Dermis microvascular lymphatic vessel endothelial cell (primary cell): ENCODE measurements at regions not wholly inside any gene's neighbourhood (a gene's known extent, or its start where the extent isn't known, plus 50 kb on each side); places are given as distances from the start of the nearest gene placed in this dataset.

Source experiments
- DNase-seq, 2 donors: peaks; one replicate each; pipeline versions ENCODE4 v3.0.0 to v3.0.0-alpha.2; 2010; ENCODE audit warnings: low read depth in 2 of 2

DNA sequence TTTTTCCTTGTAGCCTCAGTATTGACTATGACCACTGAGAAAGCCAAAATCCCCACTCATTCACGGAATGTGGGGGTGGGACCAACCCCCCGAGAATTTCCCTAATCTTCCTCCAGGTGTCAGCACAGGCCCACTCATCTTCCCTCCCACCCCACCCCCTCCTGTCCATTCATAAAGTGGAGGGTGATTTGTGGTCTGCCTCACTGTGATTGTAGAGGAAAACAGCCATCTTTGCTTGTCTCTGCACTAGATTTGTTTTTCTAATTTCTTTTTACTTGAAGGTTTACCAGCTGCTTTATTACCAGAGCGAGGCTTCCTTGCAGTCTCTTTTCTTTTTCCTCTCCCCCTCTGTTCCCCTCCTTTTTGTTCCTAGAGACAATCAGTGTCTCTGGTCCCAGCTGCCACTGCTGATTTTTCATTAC lies 171.8 kb downstream of the ICOS start:
- peak; percentile 63 to 83 for DNase-seq

GRCh38 chr2:204108781-204109295 lies 172.3 kb downstream of the ICOS start:
- DNase-seq: peak in 1 of 2 donors; percentile 27

DNA sequence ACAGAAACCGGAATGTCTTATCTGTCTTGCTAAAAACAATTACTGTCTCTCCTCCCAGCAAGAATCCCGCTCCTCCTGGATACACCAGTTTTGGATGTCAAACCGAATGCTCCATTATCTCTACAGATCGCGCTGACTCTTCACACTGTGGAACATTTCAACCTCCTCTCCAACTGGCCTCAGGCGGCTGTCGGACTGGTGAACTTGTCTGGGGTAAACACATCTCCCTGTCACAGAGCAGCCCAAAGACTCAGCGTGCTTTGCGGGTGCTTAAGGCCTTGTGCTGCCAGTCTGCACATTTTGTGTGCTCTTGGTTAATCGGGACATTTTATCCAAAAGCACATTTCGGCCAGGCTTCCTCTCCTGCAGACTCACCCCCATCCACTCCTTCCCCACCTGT lies 173.1 kb downstream of the ICOS start:
- peak in 1 of 2 donors; percentile 43 for DNase-seq

GRCh38 chr2:204110338-204110741 lies 173.8 kb downstream of the ICOS start:
- peak in 1 of 2 donors; percentile 88 for DNase-seq

GRCh38 chr2:204110751-204111516 lies 174.4 kb downstream of the ICOS start:
- no peak for DNase-seq

DNA sequence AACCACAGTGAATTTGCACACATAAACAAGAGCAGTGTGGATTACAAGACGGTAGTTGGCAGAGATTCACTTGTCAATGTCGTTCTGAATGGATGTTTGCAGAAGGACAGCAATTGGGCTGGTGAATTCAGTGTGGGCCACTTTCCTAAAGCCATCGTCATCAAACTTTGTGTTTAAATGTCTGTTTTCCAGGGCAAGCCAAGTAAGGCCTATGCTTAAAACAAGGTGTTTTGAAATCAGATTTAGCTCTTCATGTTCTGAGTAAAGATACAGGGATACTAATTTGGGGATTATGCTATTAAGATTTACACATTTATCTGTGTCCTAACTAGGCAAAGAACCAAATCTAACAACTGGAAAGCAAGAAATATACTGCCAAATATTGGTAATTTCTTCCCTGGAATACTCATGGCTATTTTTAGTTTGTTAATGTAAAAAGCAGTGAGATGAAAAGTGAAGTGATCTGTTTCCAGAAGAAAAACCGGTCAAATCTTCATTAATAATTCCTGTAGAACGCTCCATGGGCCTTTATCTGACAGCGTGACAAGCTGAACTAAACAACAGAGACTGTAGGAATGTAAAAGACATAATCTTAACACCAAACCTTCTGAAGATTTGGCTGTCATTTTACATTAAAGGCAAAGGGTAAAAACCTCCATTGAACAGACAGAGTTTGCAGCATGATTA lies 175.7 kb downstream of the ICOS start:
- no peak for DNase-seq

DNA sequence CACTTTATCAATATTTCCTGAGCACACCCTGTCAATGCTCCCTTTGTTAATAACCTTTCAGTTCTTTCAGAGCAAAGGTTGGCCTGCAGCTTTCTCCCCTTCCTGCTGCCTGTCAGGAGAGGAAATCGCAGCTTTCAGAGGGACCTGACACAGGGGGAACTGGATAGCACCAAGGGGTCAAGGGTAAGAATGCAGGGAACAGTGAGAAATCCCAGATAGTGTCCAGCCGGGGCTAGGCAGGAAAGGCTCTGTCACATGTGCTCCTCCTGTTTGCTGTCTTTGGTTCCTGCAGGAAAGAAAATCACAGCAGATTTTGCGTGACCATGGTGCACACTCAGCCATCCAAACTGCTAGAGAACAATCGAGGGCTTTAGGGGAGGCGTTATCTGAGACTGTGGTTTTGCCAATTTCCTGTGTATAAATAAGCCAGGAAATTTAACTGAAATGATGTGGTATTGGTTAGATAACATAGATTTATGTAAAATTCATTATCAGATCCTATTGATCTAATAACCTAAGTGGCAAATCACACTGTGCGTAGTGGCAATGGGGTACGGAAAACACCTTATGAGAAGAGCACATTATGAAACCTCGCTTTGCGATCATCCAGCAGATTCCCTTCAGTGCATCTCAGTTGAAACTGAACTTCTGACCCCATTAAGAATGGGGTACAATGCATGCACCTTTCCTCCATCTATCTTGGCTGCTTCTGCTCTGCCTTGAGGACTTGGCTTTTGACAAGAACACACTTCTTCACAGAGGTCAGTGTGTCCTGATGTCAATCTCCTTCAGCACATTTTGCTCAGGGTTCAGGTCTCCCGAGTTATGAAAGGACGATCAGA lies 178.0 kb downstream of the ICOS start:
- peak; percentile 99 for DNase-seq

DNA sequence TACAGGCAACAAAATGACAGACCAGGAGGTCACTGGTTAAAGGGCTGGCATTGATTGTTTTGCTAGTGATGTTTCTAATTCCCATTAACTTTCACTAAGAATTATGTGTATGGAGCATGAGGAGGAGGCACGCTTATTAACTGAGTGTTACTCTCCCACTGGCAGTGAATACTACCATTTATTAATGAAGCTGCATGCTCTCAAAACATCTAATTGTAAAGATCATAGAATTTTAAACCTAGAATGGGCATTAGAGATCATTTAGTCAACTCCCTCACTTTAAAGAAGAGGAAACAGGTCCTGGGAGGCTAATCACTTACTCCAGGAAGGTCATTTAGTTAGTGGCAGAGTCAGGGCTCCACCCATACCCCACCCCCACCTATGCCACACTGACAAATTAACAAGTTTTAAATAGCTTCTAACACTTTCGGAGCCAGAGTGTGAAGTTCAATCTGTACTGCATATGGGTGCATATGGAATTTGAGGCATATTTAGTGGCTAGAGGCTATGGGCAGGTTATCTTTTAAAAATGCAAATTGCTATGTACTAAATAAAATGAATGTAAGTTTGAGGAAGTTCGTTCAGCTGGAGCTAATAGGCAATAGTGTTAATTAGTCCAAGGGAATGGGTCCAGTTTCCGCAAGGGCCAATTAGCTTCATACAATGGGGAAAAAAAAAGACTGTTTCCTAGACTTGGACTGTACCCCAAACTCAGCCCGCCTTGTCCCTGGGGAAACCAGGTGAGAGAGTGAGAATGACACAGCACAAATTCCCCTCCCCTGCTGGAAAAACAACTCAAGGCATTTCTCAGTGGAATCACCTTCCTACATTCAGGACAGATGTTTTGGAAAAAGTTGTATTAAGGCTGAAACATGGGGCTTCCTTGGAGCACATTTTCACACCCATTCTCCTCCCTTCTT lies 178.8 kb downstream of the ICOS start:
- peak in 1 of 2 donors; percentile 14 for DNase-seq

GRCh38 chr2:204116159-204116792 lies 179.7 kb downstream of the ICOS start:
- DNase-seq: no peak

DNA sequence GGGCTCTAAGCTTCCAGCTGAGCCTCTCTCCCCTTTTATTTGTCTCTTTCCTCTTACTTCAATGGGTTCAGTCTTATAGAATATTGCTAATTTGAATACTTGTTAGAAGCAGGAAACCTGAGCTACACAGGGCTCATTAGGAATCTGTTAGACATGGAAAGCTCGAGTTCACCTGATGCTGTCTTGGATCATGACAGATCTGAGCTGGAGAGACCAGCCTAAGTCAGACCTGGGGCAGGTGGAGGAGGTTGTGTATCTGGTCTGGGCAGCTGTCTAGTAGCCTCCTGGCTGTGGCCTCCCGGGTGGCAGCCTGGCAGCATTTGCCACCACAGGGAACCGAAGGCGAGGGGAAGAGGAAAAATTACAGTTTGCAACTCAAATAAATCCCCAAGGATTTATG lies 185.9 kb downstream of the ICOS start:
- no peak for DNase-seq

- no peak for DNase-seq
Measured at GRCh38 chr2:204124140-204124750, 187.7 kb downstream of the ICOS start.

GRCh38 chr2:204126705-204127104 lies 190.1 kb downstream of the ICOS start:
- no peak for DNase-seq

DNA sequence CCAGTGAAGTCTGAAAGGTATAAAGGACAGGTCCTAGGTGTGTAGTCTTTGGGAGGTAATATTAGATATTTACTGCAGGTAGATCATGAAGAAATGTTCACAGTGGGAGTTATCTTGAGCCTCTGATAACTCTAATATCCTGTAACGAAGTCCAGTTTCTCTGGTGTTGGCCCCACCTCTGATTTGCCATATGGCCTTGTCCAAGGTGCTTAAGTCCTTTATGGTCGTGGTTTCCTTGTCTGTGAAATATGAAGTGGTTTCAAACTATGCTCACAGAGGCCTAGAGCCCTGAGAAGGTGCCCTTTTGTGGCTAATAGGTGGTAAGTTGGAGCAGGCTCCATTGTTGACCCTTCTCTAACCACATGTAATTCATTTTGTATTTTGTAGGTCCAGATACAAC lies 190.7 kb downstream of the ICOS start:
- DNase-seq: peak in 1 of 2 donors; percentile 29

- DNase-seq: no peak
Measured at GRCh38 chr2:204129591-204130294, 193.2 kb downstream of the ICOS start.

DNA sequence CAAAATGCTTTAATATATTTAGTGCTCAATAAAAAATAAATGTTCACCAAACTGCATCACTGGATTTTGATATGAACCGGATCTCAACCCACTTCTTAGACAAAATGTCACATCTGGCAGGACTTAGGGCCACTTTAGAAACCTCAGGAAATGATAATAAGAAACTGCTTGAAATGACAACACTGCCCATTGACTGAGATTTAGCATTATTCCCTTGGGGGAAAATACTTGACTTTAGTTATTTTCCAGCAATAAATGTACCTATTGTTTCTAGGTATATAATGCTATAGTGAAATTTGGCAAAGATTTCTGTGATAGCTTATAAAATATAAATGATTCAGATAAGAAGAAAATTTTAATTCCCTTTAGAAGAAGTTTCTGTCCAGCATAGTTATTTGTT lies 195.1 kb downstream of the ICOS start:
- no peak for DNase-seq

GRCh38 chr2:204133476-204133875 lies 196.9 kb downstream of the ICOS start:
- no peak for DNase-seq

DNA sequence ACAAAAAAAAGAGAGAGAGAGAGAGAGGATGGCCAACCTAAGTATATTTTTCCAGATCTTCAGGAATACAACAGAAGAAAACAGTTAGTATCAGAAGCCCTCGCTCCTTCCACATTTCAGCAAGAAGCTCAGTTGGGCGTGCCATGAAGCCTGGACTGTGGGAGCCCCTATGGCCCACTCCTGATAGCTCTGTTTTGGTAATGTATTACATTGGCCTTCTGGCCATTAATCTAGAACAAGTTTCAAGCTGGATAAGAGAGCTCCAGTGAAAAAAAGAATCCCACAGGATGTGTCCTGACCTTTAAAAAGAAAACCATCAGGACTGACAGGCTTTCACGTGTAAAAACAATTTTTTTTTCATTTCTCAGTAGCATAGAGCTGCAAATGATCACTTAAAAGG lies 197.9 kb downstream of the ICOS start:
- no peak for DNase-seq

DNA sequence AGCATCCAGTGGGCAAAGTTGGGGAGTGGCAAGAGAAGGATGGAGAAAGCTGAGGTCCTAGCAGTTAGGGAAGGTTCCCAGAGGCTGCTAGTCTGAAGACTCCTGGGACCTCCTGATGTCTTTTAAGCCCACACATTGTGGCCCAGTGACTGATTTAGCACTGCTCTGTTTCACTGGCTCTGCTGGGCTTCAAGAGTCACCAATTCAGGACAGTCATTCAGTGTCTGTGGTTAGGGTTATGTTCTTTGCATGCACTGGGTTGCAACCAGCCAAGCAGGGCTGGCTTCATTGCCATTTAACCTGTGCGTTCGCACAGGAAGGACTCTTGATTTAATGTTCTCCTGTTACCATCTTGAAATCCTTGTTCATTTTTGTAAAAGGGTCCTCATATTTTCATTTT lies 199.2 kb downstream of the ICOS start:
- DNase-seq: no peak

GRCh38 chr2:204138206-204138605 lies 201.6 kb downstream of the ICOS start:
- DNase-seq: no peak
